ENCODE measurements at regions not wholly inside any gene's neighbourhood (a gene's known extent, or its start where the extent isn't known, plus 50 kb on each side); places are given as distances from the start of the nearest gene placed in this dataset.

- no peak for DNase-seq
Measured at GRCh38 chr10:78787125-78787524, 281.6 kb upstream of the ZMIZ1 start.

GRCh38 chr10:78794736-78795455, 273.9 kb upstream of the ZMIZ1 start:
- DNase-seq: no peak

- DNase-seq: no peak
Measured at GRCh38 chr10:78798976-78799730, 269.6 kb upstream of the ZMIZ1 start.

GRCh38 chr10:78800006-78800405, 268.8 kb upstream of the ZMIZ1 start:
- DNase-seq: no peak

GRCh38 chr10:78800535-78801320, 268.0 kb upstream of the ZMIZ1 start:
- no peak for DNase-seq

- no peak for DNase-seq
Measured at GRCh38 chr10:78802431-78802830, 266.3 kb upstream of the ZMIZ1 start.

- no peak for DNase-seq
Measured at GRCh38 chr10:78802866-78803265, 265.9 kb upstream of the ZMIZ1 start.

GRCh38 chr10:78803710-78804109, 265.1 kb upstream of the ZMIZ1 start:
- no peak for DNase-seq

- DNase-seq: no peak
Measured at GRCh38 chr10:78804411-78805032, 264.2 kb upstream of the ZMIZ1 start.

GRCh38 chr10:78805176-78805575, 263.6 kb upstream of the ZMIZ1 start:
- DNase-seq: no peak

- no peak for DNase-seq
Measured at GRCh38 chr10:78806681-78807221, 262.0 kb upstream of the ZMIZ1 start.

- DNase-seq: no peak
Measured at GRCh38 chr10:78807504-78808203, 261.1 kb upstream of the ZMIZ1 start.

- no peak for DNase-seq
Measured at GRCh38 chr10:78808286-78808685, 260.5 kb upstream of the ZMIZ1 start.

GRCh38 chr10:78808736-78809367, 259.9 kb upstream of the ZMIZ1 start:
- no peak for DNase-seq

GRCh38 chr10:78811174-78811573, 257.6 kb upstream of the ZMIZ1 start:
- DNase-seq: no peak

- DNase-seq: no peak
Measured at GRCh38 chr10:78812571-78813318, 256.0 kb upstream of the ZMIZ1 start.

GRCh38 chr10:78813526-78813925, 255.2 kb upstream of the ZMIZ1 start:
- DNase-seq: no peak

GRCh38 chr10:78813998-78814399, 254.8 kb upstream of the ZMIZ1 start:
- DNase-seq: no peak

GRCh38 chr10:78814407-78814806, 254.4 kb upstream of the ZMIZ1 start:
- no peak for DNase-seq

- DNase-seq: no peak
Measured at GRCh38 chr10:78815702-78816334, 252.9 kb upstream of the ZMIZ1 start.
